ENCODE measurements at regions not wholly inside any gene's neighbourhood (a gene's known extent, or its start where the extent isn't known, plus 50 kb on each side); places are given as distances from the start of the nearest gene placed in this dataset.

GRCh38 chr2:153133716-153134115 lies 344.8 kb downstream of the RPRM start:
- intact Hi-C loops (cut with micrococcal nuclease) = no loop called here

DNA sequence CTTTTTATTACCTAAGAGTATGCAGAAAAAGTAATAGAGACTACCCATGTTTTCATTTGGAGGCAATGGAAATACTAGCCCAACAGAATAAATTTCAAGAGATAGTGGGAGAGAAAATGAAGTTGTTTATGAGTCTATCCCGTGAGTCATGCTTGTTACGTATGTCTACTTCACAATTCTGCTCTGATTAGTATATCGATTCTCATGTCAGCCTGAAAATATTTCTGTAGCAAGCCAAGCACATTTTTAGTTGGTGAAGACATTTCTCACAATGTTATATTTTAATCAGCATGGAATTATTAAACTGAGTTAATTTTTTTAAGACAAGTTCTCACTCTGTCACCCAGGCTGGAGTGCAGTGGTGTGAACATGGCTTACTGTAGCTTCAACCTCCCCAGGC lies 346.1 kb downstream of the RPRM start:
- no peaks in the 10 kb centered on the region for H3K79me2 ChIP-seq (ENCODE audit: insufficient read depth, low read length)
- no peak overlapping the region for H3K27ac ChIP-seq (ENCODE audit: low read depth, low read length)
- ATAC-seq (no peak), DNase-seq (ENCODE audit: low read depth, low spot score) (no peak)
- no peak overlapping the region for H2AFZ ChIP-seq (ENCODE audit: low read depth, low read length, poor library complexity, severe bottlenecking)
- H3K36me3 ChIP-seq (ENCODE audit: control insufficient read depth in 1 of 2, insufficient read depth in 2 of 2, low read length in 2 of 2) = no peaks in the 10 kb centered on the region
- no peaks in the 10 kb centered on the region for H3K9me2 ChIP-seq (ENCODE audit: insufficient read depth)
- intact Hi-C loops (cut with micrococcal nuclease) = no loop called here
- H3K9ac ChIP-seq (ENCODE audit: low read length) = no peak overlapping the region
- no TSS peak for BruUV-seq (replicated peaks)
- H3K9me3 ChIP-seq (ENCODE audit: control insufficient read depth in 1 of 2, insufficient read depth in 1 of 2, low read depth in 1 of 2, low read length in 2 of 2) = no peaks in the 10 kb centered on the region
- H3K4me3 ChIP-seq (replicated peaks in 1 of 2; ENCODE audit: low read depth in 1 of 2, low read length in 2 of 2) = no peak overlapping the region
- H3K4me1 ChIP-seq (ENCODE audit: control insufficient read depth in 1 of 2, insufficient read depth in 2 of 2, low read length in 2 of 2) = no peaks in the 10 kb centered on the region
- RAD21 ChIA-PET (ENCODE audit: low non-redundant PET in 1 of 2, low total read pairs in 2 of 2, uncharacterized antibody in 2 of 2, unreplicated experiment in 2 of 2) = no interaction called here
- no peaks in the 10 kb centered on the region for H4K20me1 ChIP-seq (ENCODE audit: insufficient read depth)
- CTCF ChIA-PET = no interaction called here
- H3K4me2 ChIP-seq (ENCODE audit: low read length) = no peak overlapping the region
- POLR2A ChIA-PET = no interaction called here
- H3K27me3 ChIP-seq (ENCODE audit: insufficient read depth, low read length) = no peaks in the 10 kb centered on the region
- TF ChIP-seq, protein P1, sequence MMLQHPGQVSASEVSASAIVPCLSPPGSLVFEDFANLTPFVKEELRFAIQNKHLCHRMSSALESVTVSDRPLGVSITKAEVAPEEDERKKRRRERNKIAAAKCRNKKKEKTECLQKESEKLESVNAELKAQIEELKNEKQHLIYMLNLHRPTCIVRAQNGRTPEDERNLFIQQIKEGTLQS (IDR thresholded peaks at IDR 0.05) = no peak
- TF ChIP-seq ELF1 (IDR thresholded peaks at IDR 0.05; ENCODE audit: borderline replicate concordance, low read depth) (no peak), SIN3A (IDR thresholded peaks at IDR 0.05; ENCODE audit: low read depth) (no peak), YY1 (IDR thresholded peaks at IDR 0.05; ENCODE audit: extremely low read depth, insufficient replicate concordance, low read depth, low read length) (no peak), JUND (IDR thresholded peaks at IDR 0.05) (no peak), REST (IDR thresholded peaks at IDR 0.05; ENCODE audit: low read depth) (no peak), EZH2phosphoT487 (IDR thresholded peaks at IDR 0.05; ENCODE audit: borderline replicate concordance) (no peak), FOSL1 (IDR thresholded peaks at IDR 0.05; ENCODE audit: low read depth) (no peak), POLR2A (IDR thresholded peaks at IDR 0.05; ENCODE audit: borderline replicate concordance, extremely low read depth, insufficient read depth, insufficient read length) (no peak), RAD21 (IDR thresholded peaks at IDR 0.05; ENCODE audit: low read depth) (no peak)

More at GRCh38 chr2:153133716-153134115, 344.8 kb downstream of the RPRM start:
- no peaks in the 10 kb centered on the region for H3K79me2 ChIP-seq (ENCODE audit: insufficient read depth, low read length)
- H3K4me2 ChIP-seq (ENCODE audit: low read length) = no peak overlapping the region
- no peak for DNase-seq (ENCODE audit: low read depth, low spot score)
- no peak overlapping the region for H3K27ac ChIP-seq (ENCODE audit: low read depth, low read length)
- no peak overlapping the region for H3K4me3 ChIP-seq (replicated peaks in 1 of 2; ENCODE audit: low read depth in 1 of 2, low read length in 2 of 2)
- H3K27me3 ChIP-seq (ENCODE audit: insufficient read depth, low read length) = no peaks in the 10 kb centered on the region
- no peak for ATAC-seq
- TF ChIP-seq YY1 (IDR thresholded peaks at IDR 0.05; ENCODE audit: extremely low read depth, insufficient replicate concordance, low read depth, low read length) = no peak
- no peak for TF ChIP-seq FOSL1 (IDR thresholded peaks at IDR 0.05; ENCODE audit: low read depth)
- TF ChIP-seq SIN3A (IDR thresholded peaks at IDR 0.05; ENCODE audit: low read depth) = no peak
- TF ChIP-seq, protein P1 (IDR thresholded peaks at IDR 0.05) = no peak
- no peak for TF ChIP-seq RAD21 (IDR thresholded peaks at IDR 0.05; ENCODE audit: low read depth)
- TF ChIP-seq, protein P2, sequence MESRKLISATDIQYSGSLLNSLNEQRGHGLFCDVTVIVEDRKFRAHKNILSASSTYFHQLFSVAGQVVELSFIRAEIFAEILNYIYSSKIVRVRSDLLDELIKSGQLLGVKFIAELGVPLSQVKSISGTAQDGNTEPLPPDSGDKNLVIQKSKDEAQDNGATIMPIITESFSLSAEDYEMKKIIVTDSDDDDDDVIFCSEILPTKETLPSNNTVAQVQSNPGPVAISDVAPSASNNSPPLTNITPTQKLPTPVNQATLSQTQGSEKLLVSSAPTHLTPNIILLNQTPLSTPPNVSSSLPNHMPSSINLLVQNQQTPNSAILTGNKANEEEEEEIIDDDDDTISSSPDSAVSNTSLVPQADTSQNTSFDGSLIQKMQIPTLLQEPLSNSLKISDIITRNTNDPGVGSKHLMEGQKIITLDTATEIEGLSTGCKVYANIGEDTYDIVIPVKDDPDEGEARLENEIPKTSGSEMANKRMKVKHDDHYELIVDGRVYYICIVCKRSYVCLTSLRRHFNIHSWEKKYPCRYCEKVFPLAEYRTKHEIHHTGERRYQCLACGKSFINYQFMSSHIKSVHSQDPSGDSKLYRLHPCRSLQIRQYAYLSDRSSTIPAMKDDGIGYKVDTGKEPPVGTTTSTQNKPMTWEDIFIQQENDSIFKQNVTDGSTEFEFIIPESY (IDR thresholded peaks at IDR 0.05; ENCODE audit: extremely low read depth, insufficient replicate concordance, low read length) = no peak
- TF ChIP-seq POLR2AphosphoS5 (IDR thresholded peaks at IDR 0.05; ENCODE audit: low read depth, low read length) = no peak
- no peak for TF ChIP-seq ZNF274 (IDR thresholded peaks at IDR 0.05; ENCODE audit: low read depth, low read length)
- no peak for TF ChIP-seq ZFX (IDR thresholded peaks at IDR 0.05)
- no peak for TF ChIP-seq SP1 (IDR thresholded peaks at IDR 0.05; ENCODE audit: low read depth)
- no peak for TF ChIP-seq EZH2 (IDR thresholded peaks at IDR 0.05)
- no peaks in the 10 kb centered on the region for H3K36me3 ChIP-seq (ENCODE audit: control insufficient read depth in 1 of 2, insufficient read depth in 2 of 2, low read length in 2 of 2)
- CTCF ChIA-PET = no interaction called here
- no peak overlapping the region for H2AFZ ChIP-seq (ENCODE audit: low read depth, low read length, poor library complexity, severe bottlenecking)
- no peak overlapping the region for H3K9ac ChIP-seq (ENCODE audit: low read length)
- RAD21 ChIA-PET (ENCODE audit: low non-redundant PET in 1 of 2, low total read pairs in 2 of 2, uncharacterized antibody in 2 of 2, unreplicated experiment in 2 of 2) = no interaction called here
- H3K9me2 ChIP-seq (ENCODE audit: insufficient read depth) = no peaks in the 10 kb centered on the region
- no peaks in the 10 kb centered on the region for H3K9me3 ChIP-seq (ENCODE audit: control insufficient read depth in 1 of 2, insufficient read depth in 1 of 2, low read depth in 1 of 2, low read length in 2 of 2)
- no TSS peak for BruUV-seq (replicated peaks)
- H4K20me1 ChIP-seq (ENCODE audit: insufficient read depth) = no peaks in the 10 kb centered on the region
- no peaks in the 10 kb centered on the region for H3K4me1 ChIP-seq (ENCODE audit: control insufficient read depth in 1 of 2, insufficient read depth in 2 of 2, low read length in 2 of 2)
- POLR2A ChIA-PET = no interaction called here

Data from HCT116 (cell line).